ENCODE measurements at regions not wholly inside any gene's neighbourhood (a gene's known extent, or its start where the extent isn't known, plus 50 kb on each side); places are given as distances from the start of the nearest gene placed in this dataset.

DNA sequence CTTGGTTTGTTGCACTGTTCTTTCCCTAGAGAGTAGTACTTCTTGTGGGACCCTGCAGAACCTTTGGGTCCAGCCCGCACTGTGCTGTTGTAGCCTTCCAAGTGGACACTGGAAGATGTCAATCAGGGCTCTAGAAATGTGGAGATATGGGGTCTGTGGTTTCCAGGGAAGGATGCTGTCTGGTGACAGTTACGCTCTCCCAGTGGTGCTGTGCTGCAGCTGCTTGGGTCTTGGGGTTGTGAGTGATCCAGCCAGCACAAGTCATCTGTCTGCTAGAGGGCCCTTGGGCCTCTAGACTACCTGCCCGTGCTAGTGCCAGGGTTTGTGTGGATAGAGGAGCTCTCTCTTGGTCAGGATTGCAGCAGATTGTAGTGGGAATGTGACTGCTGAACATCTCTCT lies 484.5 kb downstream of the DMAC1 start:
- TF ChIP-seq EP300 (IDR thresholded peaks at IDR 0.05) (no peak), POLR2A (IDR thresholded peaks at IDR 0.05) (no peak)
- TF ChIP-seq, protein P1, sequence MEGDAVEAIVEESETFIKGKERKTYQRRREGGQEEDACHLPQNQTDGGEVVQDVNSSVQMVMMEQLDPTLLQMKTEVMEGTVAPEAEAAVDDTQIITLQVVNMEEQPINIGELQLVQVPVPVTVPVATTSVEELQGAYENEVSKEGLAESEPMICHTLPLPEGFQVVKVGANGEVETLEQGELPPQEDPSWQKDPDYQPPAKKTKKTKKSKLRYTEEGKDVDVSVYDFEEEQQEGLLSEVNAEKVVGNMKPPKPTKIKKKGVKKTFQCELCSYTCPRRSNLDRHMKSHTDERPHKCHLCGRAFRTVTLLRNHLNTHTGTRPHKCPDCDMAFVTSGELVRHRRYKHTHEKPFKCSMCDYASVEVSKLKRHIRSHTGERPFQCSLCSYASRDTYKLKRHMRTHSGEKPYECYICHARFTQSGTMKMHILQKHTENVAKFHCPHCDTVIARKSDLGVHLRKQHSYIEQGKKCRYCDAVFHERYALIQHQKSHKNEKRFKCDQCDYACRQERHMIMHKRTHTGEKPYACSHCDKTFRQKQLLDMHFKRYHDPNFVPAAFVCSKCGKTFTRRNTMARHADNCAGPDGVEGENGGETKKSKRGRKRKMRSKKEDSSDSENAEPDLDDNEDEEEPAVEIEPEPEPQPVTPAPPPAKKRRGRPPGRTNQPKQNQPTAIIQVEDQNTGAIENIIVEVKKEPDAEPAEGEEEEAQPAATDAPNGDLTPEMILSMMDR (IDR thresholded peaks at IDR 0.05), result no peak
